ENCODE measurements at regions not wholly inside any gene's neighbourhood (a gene's known extent, or its start where the extent isn't known, plus 50 kb on each side); places are given as distances from the start of the nearest gene placed in this dataset.

DNA sequence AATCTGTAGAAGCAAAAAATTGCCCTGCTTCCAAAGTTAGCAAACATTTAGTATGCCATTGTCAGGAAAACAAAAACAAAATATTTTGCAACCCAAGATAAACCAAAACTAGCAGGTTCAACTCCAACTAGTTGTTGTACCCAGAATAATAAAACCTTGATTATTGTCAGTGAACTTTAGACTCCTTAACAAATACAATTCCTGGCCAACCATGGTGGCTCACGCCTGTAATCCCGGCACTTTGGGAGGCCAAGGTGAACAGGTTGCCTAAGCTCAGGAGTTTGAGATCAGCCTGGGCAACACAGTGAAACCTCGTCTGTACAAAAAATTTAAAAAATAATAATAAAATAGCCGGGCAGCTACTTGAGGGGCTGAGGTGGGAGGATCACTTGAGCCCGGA lies 53.6 kb upstream of the EPCAM start:
- TF ChIP-seq, protein P1, sequence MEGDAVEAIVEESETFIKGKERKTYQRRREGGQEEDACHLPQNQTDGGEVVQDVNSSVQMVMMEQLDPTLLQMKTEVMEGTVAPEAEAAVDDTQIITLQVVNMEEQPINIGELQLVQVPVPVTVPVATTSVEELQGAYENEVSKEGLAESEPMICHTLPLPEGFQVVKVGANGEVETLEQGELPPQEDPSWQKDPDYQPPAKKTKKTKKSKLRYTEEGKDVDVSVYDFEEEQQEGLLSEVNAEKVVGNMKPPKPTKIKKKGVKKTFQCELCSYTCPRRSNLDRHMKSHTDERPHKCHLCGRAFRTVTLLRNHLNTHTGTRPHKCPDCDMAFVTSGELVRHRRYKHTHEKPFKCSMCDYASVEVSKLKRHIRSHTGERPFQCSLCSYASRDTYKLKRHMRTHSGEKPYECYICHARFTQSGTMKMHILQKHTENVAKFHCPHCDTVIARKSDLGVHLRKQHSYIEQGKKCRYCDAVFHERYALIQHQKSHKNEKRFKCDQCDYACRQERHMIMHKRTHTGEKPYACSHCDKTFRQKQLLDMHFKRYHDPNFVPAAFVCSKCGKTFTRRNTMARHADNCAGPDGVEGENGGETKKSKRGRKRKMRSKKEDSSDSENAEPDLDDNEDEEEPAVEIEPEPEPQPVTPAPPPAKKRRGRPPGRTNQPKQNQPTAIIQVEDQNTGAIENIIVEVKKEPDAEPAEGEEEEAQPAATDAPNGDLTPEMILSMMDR (IDR thresholded peaks at IDR 0.05; ENCODE audit: low read depth, low read length, missing control alignments), result no peak
- no peak overlapping the region for H3K4me3 ChIP-seq (ENCODE audit: low read depth, low read length)
- DNase-seq, result no peak
- no peaks in the 10 kb centered on the region for H3K27me3 ChIP-seq (replicated peaks)
- no peaks in the 10 kb centered on the region for H3K36me3 ChIP-seq (replicated peaks)
- in situ Hi-C loops (cut with HindIII; ENCODE audit: low pct_ligation_motif_present, low sequenced_read_pairs), result no loop called here
- no peak overlapping the region for H3K27ac ChIP-seq

DNA sequence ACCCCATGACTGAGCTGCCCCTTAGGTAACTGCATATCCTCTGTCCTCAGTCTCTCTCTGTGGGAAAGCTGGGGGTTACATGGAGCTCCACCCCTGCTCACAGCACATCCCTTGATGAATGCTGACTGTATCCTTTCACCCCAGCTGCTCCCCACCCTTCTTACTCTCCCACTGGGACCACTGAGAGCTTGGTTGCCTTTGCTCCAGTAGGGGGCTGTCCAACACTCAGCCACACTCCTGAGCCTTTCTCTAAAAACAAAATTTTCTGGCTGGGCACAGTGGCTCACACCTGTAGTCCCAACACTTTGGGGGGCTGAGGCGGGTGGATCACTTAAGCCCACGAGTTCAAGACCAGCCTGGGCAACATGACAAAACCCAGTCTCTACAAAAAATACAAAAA lies 55.4 kb upstream of the EPCAM start:
- H3K27me3 ChIP-seq (replicated peaks), result no peaks in the 10 kb centered on the region
- H3K27ac ChIP-seq, result no peak overlapping the region
- H3K36me3 ChIP-seq (replicated peaks), result no peaks in the 10 kb centered on the region
- DNase-seq, result no peak
- TF ChIP-seq, protein P1 (IDR thresholded peaks at IDR 0.05; ENCODE audit: low read depth, low read length, missing control alignments), result peak; percentile 46
- in situ Hi-C loops (cut with HindIII; ENCODE audit: low pct_ligation_motif_present, low sequenced_read_pairs), result no loop called here
- no peak overlapping the region for H3K4me3 ChIP-seq (ENCODE audit: low read depth, low read length)

DNA sequence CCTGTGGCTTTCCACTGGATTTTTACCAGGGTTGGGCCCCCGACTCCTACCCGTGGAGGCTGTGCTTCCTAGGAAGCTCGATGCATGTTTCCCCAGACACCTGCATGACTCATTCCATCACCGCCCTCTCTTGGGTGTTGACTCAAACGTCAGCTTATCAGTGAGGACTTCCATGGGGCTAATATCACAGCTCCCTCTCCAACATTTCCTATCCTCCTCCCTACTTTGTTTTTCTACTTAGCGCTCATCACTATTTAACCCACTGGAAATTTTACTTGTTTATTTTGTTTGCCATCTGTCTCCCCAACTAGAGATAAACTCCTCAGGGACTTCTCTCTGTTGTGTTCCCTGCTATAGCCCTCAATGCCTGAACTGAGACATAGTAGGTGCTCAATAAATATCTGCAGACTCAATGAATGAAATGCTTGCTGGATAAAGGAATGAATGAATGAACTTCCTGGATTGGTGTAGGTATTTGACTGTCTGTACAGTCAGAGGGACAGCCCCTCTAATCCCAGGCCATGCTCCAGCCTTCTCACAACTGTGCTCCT lies 55.9 kb upstream of the EPCAM start:
- H3K4me3 ChIP-seq (ENCODE audit: low read depth, low read length), result no peak overlapping the region
- in situ Hi-C loops (cut with HindIII; ENCODE audit: low pct_ligation_motif_present, low sequenced_read_pairs), result no loop called here
- DNase-seq, result no peak
- H3K27ac ChIP-seq, result no peak overlapping the region
- TF ChIP-seq, protein P1 (IDR thresholded peaks at IDR 0.05; ENCODE audit: low read depth, low read length, missing control alignments), result no peak
- H3K27me3 ChIP-seq (replicated peaks), result no peaks in the 10 kb centered on the region
- H3K36me3 ChIP-seq (replicated peaks), result no peaks in the 10 kb centered on the region

DNA sequence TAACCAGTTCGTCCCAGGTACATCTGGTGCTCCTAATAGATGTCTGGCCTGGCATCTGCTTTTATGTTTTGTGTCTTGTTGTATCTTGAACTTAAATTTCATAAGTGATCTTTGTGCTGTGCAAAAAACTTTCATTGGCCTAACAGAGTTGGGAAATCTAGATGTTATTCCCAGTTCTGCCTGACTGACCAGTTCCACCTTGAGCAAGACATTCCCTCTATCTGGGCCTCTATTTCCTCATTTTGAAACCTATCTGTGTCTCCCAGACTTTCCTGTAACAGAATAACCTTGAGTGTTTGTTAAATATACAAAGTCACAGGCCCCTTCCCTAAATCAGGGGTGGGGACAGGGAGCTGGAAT lies 56.6 kb upstream of the EPCAM start:
- in situ Hi-C loops (cut with HindIII; ENCODE audit: low pct_ligation_motif_present, low sequenced_read_pairs), result no loop called here
- Histone ChIP-seq H3K27ac (no peak overlapping the region), H3K4me3 (ENCODE audit: low read depth, low read length) (no peak overlapping the region), H3K27me3 (replicated peaks) (no peaks in the 10 kb centered on the region), H3K36me3 (replicated peaks) (no peaks in the 10 kb centered on the region)
- TF ChIP-seq, protein P1 (IDR thresholded peaks at IDR 0.05; ENCODE audit: low read depth, low read length, missing control alignments), result no peak
- DNase-seq, result no peak

DNA sequence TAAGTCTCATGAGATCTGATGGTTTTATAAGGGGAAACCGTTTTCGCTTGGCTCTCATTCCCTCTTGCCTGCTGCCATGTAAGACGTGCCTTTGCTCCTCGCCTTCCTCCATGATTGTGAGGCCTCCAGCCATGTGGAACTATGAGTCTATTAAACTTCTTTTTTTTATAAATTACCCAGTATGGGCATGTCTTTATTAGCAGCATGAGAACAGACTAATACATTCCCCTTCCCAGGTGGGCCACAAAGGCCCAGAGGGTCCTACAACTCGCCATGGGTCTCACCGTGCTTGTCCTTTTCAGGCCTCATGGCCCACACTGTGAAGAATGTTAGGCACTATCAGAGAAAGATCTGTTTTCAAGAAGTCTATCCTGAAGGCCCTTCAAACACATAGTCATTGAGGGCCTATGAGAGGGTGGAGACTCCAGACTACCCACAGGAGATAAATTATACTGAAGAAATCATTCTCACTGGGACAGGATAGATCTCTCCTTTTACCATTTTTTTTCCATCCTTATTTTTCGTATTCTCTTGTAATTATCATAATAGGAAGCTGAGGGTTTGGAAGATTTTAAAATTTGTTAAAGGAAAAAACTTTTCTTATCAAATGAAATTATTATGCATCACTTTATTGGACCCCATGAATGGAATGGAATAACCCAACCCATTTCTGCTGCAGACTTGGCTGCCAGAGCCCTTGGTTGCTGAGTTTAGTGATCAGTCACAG lies 57.2 kb upstream of the EPCAM start:
- DNase-seq, result no peak
- Histone ChIP-seq H3K27me3 (replicated peaks) (no peaks in the 10 kb centered on the region), H3K4me3 (ENCODE audit: low read depth, low read length) (no peak overlapping the region), H3K36me3 (replicated peaks) (no peaks in the 10 kb centered on the region), H3K27ac (no peak overlapping the region)
- TF ChIP-seq, protein P1 (IDR thresholded peaks at IDR 0.05; ENCODE audit: low read depth, low read length, missing control alignments), result no peak
- in situ Hi-C loops (cut with HindIII; ENCODE audit: low pct_ligation_motif_present, low sequenced_read_pairs), result no loop called here
